Muscle of leg (tissue), 3 donors: ENCODE measurements at regions not wholly inside any gene's neighbourhood (a gene's known extent, or its start where the extent isn't known, plus 50 kb on each side); places are given as distances from the start of the nearest gene placed in this dataset.
"Not testable (repeated sequence)": the region's sequence is repeated elsewhere in the genome, so short reads cannot be mapped to it uniquely, and the experiment has no call there.

Experiments
- DNase-seq: peaks from one replicate; pipeline ENCODE4 v3.0.0; 2013
- H3K27ac ChIP-seq: one replicate; pipeline ENCODE4 v1.5.1; 2013; ENCODE audit warnings: mild to moderate bottlenecking, low read length, control low read depth
- H3K27me3 ChIP-seq: one replicate; pipeline ENCODE4 v1.6.1; 2013; ENCODE audit warnings: low read length; ENCODE audit not compliant: control insufficient read depth, insufficient read depth
- H3K36me3 ChIP-seq: one replicate; pipeline ENCODE4 v1.6.1; 2013; ENCODE audit warnings: low read length; ENCODE audit not compliant: control insufficient read depth, insufficient read depth
- H3K4me1 ChIP-seq: one replicate; pipeline ENCODE4 v1.6.1; 2013; ENCODE audit warnings: low read length; ENCODE audit not compliant: control insufficient read depth, insufficient read depth
- H3K4me3 ChIP-seq: one replicate; pipeline ENCODE4 v1.5.1; 2013; ENCODE audit warnings: low read length, control low read depth
- H3K9me3 ChIP-seq: replicated peaks from 2 replicates; pipeline ENCODE4 v1.6.1; 2013; ENCODE audit warnings: low read depth, low read length; ENCODE audit not compliant: control insufficient read depth
- WGBS: methylation state at CpG from one replicate; pipeline ENCODE4 v1.1.5; 2013; ENCODE audit warnings: missing lambda C conversion rate; ENCODE audit not compliant: insufficient coverage; 5-methylcytosine and 5-hydroxymethylcytosine counted together

DNA sequence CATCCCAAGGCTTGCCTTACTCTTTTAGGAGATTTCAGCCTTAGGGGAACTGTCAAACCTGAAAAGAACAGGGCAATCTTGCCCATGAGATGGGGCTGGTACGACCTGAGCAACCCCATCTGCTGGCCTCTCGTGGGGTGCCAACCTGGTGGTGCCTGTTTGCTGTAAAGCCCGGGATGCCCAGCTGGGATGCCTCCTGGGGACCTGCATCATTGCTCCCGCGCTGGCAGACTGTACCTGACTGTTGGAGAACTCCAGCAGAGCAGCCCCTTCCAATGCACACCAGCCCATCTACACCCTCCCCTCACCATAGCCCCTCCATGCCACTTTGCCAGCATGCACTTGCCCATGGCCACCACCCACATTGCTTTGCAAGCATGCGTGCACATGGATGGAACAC lies 335.7 kb downstream of the RPS29 start:
- no peaks in the 10 kb centered on the region for H3K9me3 ChIP-seq
- no peaks in the 10 kb centered on the region for H3K36me3 ChIP-seq
- no peak for DNase-seq
- no peaks in the 10 kb centered on the region for H3K27me3 ChIP-seq
- no peaks in the 10 kb centered on the region for H3K4me1 ChIP-seq
- no peak overlapping the region for H3K27ac ChIP-seq
- H3K4me3 ChIP-seq: no peak overlapping the region
- 84% methylated on average over 6 of the region's 6 CpGs for WGBS

DNA sequence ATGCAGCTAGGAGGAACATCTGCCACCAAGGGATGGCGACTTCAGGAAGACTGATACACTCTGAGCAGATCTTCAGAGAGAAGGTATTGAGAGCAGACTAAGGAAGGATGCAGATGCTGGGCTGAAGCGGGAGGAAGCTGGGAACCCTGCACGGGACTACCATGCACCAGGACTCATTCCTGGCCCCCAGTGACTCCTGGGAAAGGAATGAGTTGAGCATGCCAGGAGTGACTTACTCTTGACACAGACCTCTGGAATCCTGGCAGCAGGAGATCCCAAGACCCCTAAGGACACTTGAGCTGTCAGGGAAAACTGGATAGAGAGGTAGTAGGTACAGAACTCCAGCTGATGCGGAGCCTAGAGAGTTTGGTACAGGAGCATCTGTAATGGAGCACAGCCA lies 336.1 kb downstream of the RPS29 start:
- DNase-seq: no peak
- WGBS: 75% methylated on average over 4 of the region's 4 CpGs
- no peak overlapping the region for H3K27ac ChIP-seq

DNA sequence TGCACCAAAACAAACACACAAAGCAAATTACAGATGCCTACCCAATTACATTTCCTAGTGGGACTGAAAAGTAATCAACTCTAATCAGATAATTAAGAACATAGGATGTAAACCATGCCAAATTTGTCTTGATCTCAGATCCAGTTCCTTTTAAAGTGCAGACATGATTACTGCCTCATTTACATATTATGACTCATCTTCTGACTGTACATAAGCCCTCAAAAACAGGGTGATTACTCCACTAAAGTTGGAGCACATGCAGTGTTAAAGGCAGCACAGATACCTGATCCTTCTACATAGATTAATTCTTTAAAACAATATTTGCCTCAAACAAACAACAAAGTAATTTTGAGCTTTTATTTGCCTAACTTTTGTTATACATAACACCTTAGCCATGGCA lies 337.2 kb downstream of the RPS29 start:
- no peaks in the 10 kb centered on the region for H3K36me3 ChIP-seq
- no peak for DNase-seq
- H3K4me1 ChIP-seq: no peaks in the 10 kb centered on the region
- H3K27me3 ChIP-seq: no peaks in the 10 kb centered on the region
- no peak overlapping the region for H3K4me3 ChIP-seq
- H3K9me3 ChIP-seq: no peaks in the 10 kb centered on the region
- H3K27ac ChIP-seq: no peak overlapping the region

More for the DNA sequence above, 336.1 kb downstream of the RPS29 start:
- no peaks in the 10 kb centered on the region for H3K4me1 ChIP-seq
- no peaks in the 10 kb centered on the region for H3K36me3 ChIP-seq
- no peak overlapping the region for H3K4me3 ChIP-seq
- no peaks in the 10 kb centered on the region for H3K9me3 ChIP-seq
- H3K27me3 ChIP-seq: no peaks in the 10 kb centered on the region

DNA sequence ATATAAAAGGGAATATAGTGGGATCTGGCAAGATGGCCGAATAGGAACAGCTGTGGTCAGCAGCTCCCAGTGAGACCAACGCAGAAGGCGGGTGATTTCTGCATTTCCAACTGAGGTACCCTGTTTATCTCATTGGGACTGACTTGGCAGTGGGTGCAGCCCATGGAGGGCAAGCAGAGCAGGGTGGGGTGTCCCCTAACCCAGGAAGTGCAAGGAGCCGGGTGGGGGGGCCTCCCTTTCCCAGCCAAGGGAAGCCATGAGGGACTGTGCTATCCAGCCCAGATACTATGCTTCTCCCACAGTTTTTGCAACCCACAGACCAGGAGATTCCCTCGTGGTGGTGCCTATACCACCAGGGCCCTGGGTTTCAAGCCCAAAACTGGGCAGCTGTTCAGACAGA lies 342.4 kb downstream of the RPS29 start:
- H3K4me1 ChIP-seq, H3K27ac ChIP-seq, DNase-seq, H3K4me3 ChIP-seq, H3K36me3 ChIP-seq, H3K9me3 ChIP-seq, H3K27me3 ChIP-seq: not testable (repeated sequence)
- 88% methylated on average over 4 of the region's 5 CpGs for WGBS

DNA sequence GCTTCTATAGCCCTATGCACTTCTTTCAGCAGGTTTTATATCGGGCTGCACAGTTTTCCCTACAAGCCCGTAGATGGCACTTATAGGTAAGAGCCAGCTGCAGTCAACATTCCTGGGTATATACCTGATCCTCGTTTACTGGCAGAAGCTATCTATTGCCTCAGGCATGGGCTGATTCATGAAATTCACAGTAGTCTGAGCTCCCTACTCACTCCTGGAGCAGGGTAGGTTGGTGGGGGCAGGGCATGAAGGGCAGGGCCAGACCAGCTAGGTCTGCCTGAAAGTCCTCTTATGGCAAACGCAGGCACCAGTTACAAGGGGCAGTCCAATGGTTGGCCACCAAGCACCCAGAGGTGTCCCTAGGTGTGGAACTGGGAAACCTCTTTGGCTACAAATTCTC lies 345.8 kb downstream of the RPS29 start:
- Histone ChIP-seq H3K4me1 (no peaks in the 10 kb centered on the region), H3K4me3 (no peak overlapping the region), H3K27me3 (no peaks in the 10 kb centered on the region), H3K9me3 (peaks cover 8% of the 10 kb centered on the region), H3K36me3 (no peaks in the 10 kb centered on the region), H3K27ac (no peak overlapping the region)
- no peak for DNase-seq
- 75% methylated on average over 4 of the region's 4 CpGs for WGBS

DNA sequence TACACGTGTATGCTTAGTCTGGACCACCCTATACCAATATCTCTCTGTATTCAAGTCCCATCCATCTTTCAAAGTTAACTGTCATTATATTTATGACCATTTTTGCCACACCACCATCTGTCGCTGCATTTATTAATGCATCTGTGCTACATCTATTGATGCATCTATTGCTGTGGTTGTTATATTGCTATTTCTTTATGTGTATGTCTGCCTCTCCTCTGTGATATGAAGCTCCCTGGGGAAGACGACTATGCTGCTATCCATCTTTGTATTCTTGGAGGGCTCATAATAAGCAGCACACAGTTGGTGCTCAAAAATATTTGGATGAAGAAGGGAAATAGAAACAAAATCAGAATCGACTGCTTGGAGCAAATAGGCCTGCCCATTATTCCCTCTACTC lies 357.6 kb downstream of the RPS29 start:
- Histone ChIP-seq H3K4me3 (no peak overlapping the region), H3K9me3 (no peaks in the 10 kb centered on the region), H3K27ac (no peak overlapping the region), H3K27me3 (no peaks in the 10 kb centered on the region), H3K36me3 (no peaks in the 10 kb centered on the region), H3K4me1 (no peaks in the 10 kb centered on the region)
- DNase-seq: no peak
- WGBS: 88% methylated on average over 1 of the region's 4 CpGs

DNA sequence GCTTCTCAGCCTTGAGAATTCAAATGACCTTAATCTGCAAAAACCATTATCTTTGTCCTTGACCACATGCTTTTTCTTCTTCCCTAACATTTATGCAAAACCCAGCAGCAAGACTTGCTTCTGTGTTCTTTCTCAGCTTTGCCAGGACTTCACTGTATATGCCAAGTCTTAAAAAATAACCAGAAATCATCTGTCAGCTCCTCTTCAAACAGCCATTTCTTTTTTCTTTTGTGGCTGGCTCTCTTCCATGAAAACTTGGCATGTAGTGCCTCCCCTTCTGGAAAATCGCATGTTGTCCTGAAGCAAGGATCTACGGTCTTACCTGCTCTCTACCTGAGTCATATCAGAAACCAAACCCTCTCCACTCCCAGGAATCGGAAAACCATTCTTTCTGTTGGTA lies 364.9 kb downstream of the RPS29 start:
- Histone ChIP-seq H3K4me1 (no peaks in the 10 kb centered on the region), H3K27me3 (no peaks in the 10 kb centered on the region), H3K4me3 (no peak overlapping the region), H3K27ac (no peak overlapping the region), H3K36me3 (no peaks in the 10 kb centered on the region), H3K9me3 (no peaks in the 10 kb centered on the region)
- no peak for DNase-seq
- 76% methylated on average over 3 of the region's 3 CpGs for WGBS

DNA sequence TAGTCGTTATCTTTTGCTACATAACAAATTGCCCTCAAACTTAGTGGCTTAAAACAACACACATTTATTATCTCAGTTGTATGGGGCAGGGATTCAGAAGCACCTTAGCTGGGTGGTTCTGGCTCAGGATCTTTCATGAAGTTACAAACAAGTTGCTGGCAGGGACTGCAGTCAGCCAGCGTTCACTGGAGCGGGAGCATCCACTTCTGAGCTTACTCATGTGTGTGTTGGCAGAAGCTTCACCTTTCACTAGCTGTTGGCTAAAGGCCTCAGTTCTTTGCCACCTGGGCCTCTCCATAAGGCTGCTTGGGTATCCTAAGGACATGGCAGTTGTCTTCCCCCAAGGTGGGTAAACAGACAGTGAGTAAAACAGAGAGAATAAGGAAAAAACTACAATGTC lies 365.7 kb downstream of the RPS29 start:
- Histone ChIP-seq H3K27me3 (no peaks in the 10 kb centered on the region), H3K4me1 (no peaks in the 10 kb centered on the region), H3K9me3 (no peaks in the 10 kb centered on the region), H3K4me3 (no peak overlapping the region), H3K27ac (no peak overlapping the region), H3K36me3 (no peaks in the 10 kb centered on the region)
- WGBS: no CpG with 5 or more reads among the region's 3 CpGs
- DNase-seq: no peak

DNA sequence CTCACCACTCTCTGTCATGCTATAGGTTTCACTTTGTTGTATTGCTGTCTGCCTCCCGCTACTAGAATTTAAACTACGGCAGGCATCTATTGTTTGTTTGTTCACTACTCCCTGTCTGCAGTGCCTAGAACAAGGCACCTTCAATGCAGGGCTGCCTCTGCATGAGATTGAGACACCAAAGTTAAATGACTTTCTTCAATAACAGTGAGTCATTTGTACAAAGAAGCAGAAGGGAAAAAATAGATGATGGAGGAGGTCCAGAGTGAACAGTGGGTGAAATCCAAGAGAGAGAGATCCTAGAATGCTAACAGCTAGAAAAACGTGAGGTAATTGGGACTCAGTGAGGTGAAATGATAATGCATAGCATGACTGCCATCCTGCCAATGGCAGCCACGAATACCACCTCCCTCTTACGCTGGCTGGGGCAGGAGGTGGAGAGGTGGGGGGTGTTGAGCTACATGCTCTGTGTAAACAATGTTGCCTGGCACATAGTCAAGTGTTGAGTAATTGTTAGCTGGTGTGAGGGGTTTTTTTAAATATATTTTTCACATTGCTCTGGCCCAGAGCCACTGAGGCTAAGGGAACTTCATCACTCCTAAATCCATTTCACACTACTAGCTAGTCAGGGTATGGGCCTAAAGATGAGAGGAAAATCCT lies 367.6 kb downstream of the RPS29 start:
- DNase-seq: no peak
- Histone ChIP-seq H3K36me3 (no peaks in the 10 kb centered on the region), H3K4me1 (no peaks in the 10 kb centered on the region), H3K9me3 (no peaks in the 10 kb centered on the region), H3K27ac (no peak overlapping the region), H3K4me3 (no peak overlapping the region), H3K27me3 (no peaks in the 10 kb centered on the region)
- 60% methylated on average over 2 of the region's 5 CpGs for whole genome bisulfite sequencing

DNA sequence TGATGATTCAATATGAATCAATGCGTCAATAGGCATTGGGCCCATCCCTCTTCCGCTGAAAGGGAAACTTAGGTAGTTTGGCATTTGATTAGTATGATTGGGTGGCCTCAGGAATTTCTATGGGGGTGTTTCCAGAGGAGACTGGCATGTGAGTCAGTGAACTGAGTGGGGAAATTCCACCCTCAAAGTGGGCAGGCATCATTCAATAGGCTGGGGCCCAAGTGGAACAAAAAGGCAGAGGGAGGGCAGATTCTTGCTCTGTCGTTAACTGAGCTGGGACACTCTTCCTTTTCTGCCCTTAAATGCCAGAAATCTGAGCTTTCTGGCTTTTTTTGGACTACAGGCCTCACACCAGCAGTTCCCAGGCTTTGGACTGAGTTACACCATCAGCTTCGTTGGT lies 373.5 kb downstream of the RPS29 start:
- 63% methylated on average over 1 of the region's 4 CpGs for WGBS
- Histone ChIP-seq H3K27me3 (no peaks in the 10 kb centered on the region), H3K36me3 (no peaks in the 10 kb centered on the region), H3K4me1 (no peaks in the 10 kb centered on the region), H3K27ac (no peak overlapping the region), H3K9me3 (no peaks in the 10 kb centered on the region), H3K4me3 (no peak overlapping the region)
- no peak for DNase-seq

DNA sequence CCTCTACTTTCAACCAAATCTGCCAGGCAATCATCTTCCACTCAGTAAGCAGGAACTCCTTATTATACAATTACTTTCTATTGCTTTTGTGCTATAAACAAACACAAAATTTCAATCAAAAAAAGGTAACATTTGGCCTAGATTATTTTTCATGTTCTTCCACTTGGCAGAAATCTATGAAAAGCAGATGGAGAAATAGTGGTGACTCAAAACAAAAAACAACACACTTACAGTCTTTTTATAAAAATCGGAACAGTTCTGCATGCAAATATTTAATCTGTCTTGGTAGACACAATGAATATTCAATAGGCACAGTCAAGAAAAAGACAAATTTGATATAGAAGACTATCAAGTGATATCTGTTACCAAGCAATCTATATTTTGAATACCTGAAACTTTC lies 376.8 kb downstream of the RPS29 start:
- WGBS: no CpG with 5 or more reads among the region's 1 CpG
- H3K4me3 ChIP-seq: no peak overlapping the region
- H3K36me3 ChIP-seq: no peaks in the 10 kb centered on the region
- no peaks in the 10 kb centered on the region for H3K27me3 ChIP-seq
- H3K9me3 ChIP-seq: no peaks in the 10 kb centered on the region
- no peak for DNase-seq
- H3K27ac ChIP-seq: no peak overlapping the region
- peaks cover 2% of the 10 kb centered on the region for H3K4me1 ChIP-seq
